Ovary (tissue), 7 donors: ENCODE measurements at regions not wholly inside any gene's neighbourhood (a gene's known extent, or its start where the extent isn't known, plus 50 kb on each side); places are given as distances from the start of the nearest gene placed in this dataset.

Source experiments
- DNase-seq, 5 donors: peaks; one replicate each; pipeline ENCODE4 v3.0.0-alpha.2; 2019 to 2020
- H3K27ac ChIP-seq, 2 donors: fragments of 200-600 bp; one replicate each; pipeline versions ENCODE4 v1.5.1 to v1.8.0; 2019 to 2022
- H3K27me3 ChIP-seq: fragments of 200-600 bp; one replicate; pipeline ENCODE4 v1.8.0; 2022
- H3K36me3 ChIP-seq: fragments of 200-600 bp; sonication (generic); one replicate; pipeline ENCODE4 v1.5.1; 2019
- H3K4me1 ChIP-seq: one replicate; pipeline ENCODE4 v1.8.1; 2013; ENCODE audit warnings: mild to moderate bottlenecking, moderate library complexity; ENCODE audit not compliant: insufficient read depth
- H3K4me3 ChIP-seq: fragments of 200-600 bp; sonication (generic); one replicate; pipeline ENCODE4 v1.5.1; 2017
- H3K9me3 ChIP-seq, 2 donors: fragments of 200-600 bp in 1 of 2; sonication (generic) in 1 of 2; one replicate each; pipeline versions ENCODE4 v1.5.1 to v1.8.1; 2013 to 2019; ENCODE audit warnings: mild to moderate bottlenecking in 1 of 2, moderate library complexity in 1 of 2
- CTCF ChIP-seq, 3 donors: fragments of 450-650 bp in 2 of 3; fragments of 200-600 bp in 1 of 3; IDR thresholded peaks; one replicate each; pipeline versions ENCODE4 v1.5.1 to v1.8.0; 2016 to 2022; ENCODE audit warnings: antibody characterized with exemption in 3 of 3, mild to moderate bottlenecking in 1 of 3
- EP300 ChIP-seq: sonication (generic); formaldehyde crosslinking; IDR thresholded peaks from one replicate; pipeline ENCODE4 v1.6.1; 2017; ENCODE audit warnings: antibody characterized with exemption
- POLR2A ChIP-seq: fragments of 450-650 bp; IDR thresholded peaks from one replicate; pipeline ENCODE4 v1.6.1; 2017; ENCODE audit warnings: antibody characterized with exemption, mild to moderate bottlenecking, moderate library complexity
- WGBS, 3 donors: extraction: QIAGEN DNeasy Blood & Tissue Kit in 1 of 3; methylation state at CpG; one replicate each; pipeline versions ENCODE4 v1.1.5 to v1.1.7; 2013 to 2017; 5-methylcytosine and 5-hydroxymethylcytosine counted together
- intact Hi-C, 4 donors: fragments of 100-400 bp; cut with DNase I; formaldehyde crosslinking; loops; one replicate each; pipeline versions ENCODE4 v1.11.0 to v1.15.1; 2022 to 2023
- donor health status: DM: no; HTN: no; CAD: no; lungs with moderate emphysema.
- donor health status: DM: no; HTN: no; CAD: no.
- donor health status: Bipolar disorder and iron deficiency.
- donor health status: DM: no; HTN: no; CAD: no.
- donor health status: DM: yes; HTN: yes; CAD: no.

- TF ChIP-seq EP300 = no peak
- TF ChIP-seq POLR2A = no peak
- TF ChIP-seq CTCF (IDR thresholded peaks at IDR 0.05) = no peak
- H3K4me1 ChIP-seq = peaks cover 8% of the 10 kb centered on the region
- H3K9me3 ChIP-seq = no peaks in the 10 kb centered on the region
- no peaks in the 10 kb centered on the region for H3K36me3 ChIP-seq
- DNase-seq = no peak
- WGBS, 3 donors = 80 to 88% (median 87%) methylated on average over 4 of the region's 4 CpGs
- H3K27me3 ChIP-seq = no peaks in the 10 kb centered on the region
- no peak overlapping the region for H3K4me3 ChIP-seq
- H3K27ac ChIP-seq = no peak overlapping the region
- intact Hi-C loops = no loop called here
Measured at GRCh38 chr4:128355305-128355704, 67.7 kb upstream of the PGRMC2 start.

GRCh38 chr4:128354205-128354821 lies 66.7 kb upstream of the PGRMC2 start:
- no peak overlapping the region for H3K4me3 ChIP-seq
- H3K27me3 ChIP-seq = no peaks in the 10 kb centered on the region
- DNase-seq = peak in 1 of 5 donors; percentile 37
- no peak overlapping the region for H3K27ac ChIP-seq
- H3K9me3 ChIP-seq = no peaks in the 10 kb centered on the region
- TF ChIP-seq CTCF (IDR thresholded peaks at IDR 0.05) = no peak
- TF ChIP-seq POLR2A = no peak
- TF ChIP-seq EP300 = no peak
- peaks cover 10% of the 10 kb centered on the region for H3K4me1 ChIP-seq
- no peaks in the 10 kb centered on the region for H3K36me3 ChIP-seq
- 23 to 38% (median 25%) methylated on average over 4 of the region's 4 CpGs for WGBS, 3 donors
- intact Hi-C loops = no loop called here

- H3K4me1 ChIP-seq = peaks cover 10% of the 10 kb centered on the region
- no peaks in the 10 kb centered on the region for H3K36me3 ChIP-seq
- no peak for DNase-seq
- H3K27me3 ChIP-seq = no peaks in the 10 kb centered on the region
- WGBS, 3 donors = 96% methylated on average over 3 of the region's 3 CpGs
- intact Hi-C loops = no loop called here
- TF ChIP-seq CTCF (IDR thresholded peaks at IDR 0.05) (no peak), EP300 (no peak), POLR2A (no peak)
- no peak overlapping the region for H3K27ac ChIP-seq
- no peak overlapping the region for H3K4me3 ChIP-seq
- H3K9me3 ChIP-seq = no peaks in the 10 kb centered on the region
Measured at GRCh38 chr4:128353791-128354190, 66.2 kb upstream of the PGRMC2 start.

GRCh38 chr4:128351502-128351901 lies 63.9 kb upstream of the PGRMC2 start:
- 85 to 90% (median 90%) methylated on average over 1 of the region's 1 CpG for WGBS, 3 donors

More at GRCh38 chr4:128351502-128351901, 63.9 kb upstream of the PGRMC2 start:
- Histone ChIP-seq H3K4me3 (no peak overlapping the region), H3K4me1 (peaks cover 8% of the 10 kb centered on the region), H3K9me3 (no peaks in the 10 kb centered on the region), H3K36me3 (no peaks in the 10 kb centered on the region), H3K27me3 (no peaks in the 10 kb centered on the region), H3K27ac (no peak overlapping the region)
- intact Hi-C loops = no loop called here
- TF ChIP-seq EP300 (no peak), POLR2A (no peak), CTCF (IDR thresholded peaks at IDR 0.05) (no peak)
- no peak for DNase-seq
